ENCODE measurements at regions not wholly inside any gene's neighbourhood (a gene's known extent, or its start where the extent isn't known, plus 50 kb on each side); places are given as distances from the start of the nearest gene placed in this dataset.

DNA sequence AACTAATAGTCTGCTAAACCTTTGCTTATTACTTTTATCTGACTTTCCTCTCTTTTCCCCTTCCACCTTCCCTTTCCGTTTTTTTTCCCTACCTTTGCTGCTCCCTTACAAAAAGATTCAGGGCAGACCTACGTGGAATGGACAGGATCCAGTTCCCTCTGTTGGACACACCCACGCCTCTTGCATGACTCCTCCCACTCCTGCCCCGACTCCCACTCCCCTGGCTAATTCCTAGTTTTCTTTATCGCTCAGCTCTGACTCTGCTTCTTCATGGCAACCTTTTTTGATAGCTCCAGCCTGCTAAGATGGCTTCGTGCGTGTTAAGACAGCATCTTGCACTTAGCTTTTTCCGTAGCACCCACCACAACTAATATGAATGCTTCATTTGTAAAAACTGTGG lies 715.6 kb upstream of the NRSN1 start:
- DNase-seq (no peak), ATAC-seq (no peak)
- intact Hi-C loops (cut with micrococcal nuclease): no loop called here

- intact Hi-C loops (cut with micrococcal nuclease): no loop called here
- ATAC-seq: no peak
- DNase-seq: no peak
Measured at GRCh38 chr6:23412770-23413169, 713.2 kb upstream of the NRSN1 start.

- no peak for DNase-seq
- ATAC-seq: no peak
- intact Hi-C loops (cut with micrococcal nuclease): no loop called here
Measured at GRCh38 chr6:23413327-23414050, 712.5 kb upstream of the NRSN1 start.

- DNase-seq (no peak), ATAC-seq (peak; percentile 54)
- intact Hi-C loops (cut with micrococcal nuclease): no loop called here
Measured at GRCh38 chr6:23414051-23414445, 712.0 kb upstream of the NRSN1 start.

- no peak for DNase-seq
- intact Hi-C loops (cut with micrococcal nuclease): no loop called here
- ATAC-seq: no peak
Measured at GRCh38 chr6:23414922-23415321, 711.1 kb upstream of the NRSN1 start.

DNA sequence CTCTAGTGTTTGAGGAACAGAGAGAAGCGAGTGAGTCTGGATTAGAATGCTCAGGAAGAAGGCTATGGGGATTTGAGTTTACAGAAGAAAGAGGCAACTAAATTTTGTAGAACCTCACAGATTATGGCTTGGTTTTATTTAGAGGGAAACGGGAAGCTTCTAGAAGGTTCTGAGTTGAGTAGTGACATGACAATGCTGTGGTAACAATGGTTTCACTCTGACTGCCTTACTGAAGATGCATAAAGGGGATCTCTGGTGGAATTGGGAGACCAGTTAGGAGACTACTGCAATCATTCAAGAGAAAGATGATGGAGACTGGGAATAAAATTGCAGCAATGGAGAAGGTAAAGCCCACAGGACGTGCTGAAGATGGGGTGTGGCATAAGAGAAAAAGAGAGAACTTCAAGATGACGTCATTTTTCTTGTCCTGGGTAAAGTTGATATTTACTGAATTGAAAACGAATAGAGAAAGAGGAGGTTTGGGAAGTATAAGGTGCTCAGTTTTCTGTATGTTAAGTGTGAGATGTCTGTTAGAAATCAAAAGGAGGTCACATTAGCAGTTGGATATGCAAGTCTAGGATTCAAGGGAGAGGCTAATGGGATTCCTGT lies 710.1 kb upstream of the NRSN1 start:
- ATAC-seq: no peak
- DNase-seq: no peak
- intact Hi-C loops (cut with micrococcal nuclease): no loop called here

DNA sequence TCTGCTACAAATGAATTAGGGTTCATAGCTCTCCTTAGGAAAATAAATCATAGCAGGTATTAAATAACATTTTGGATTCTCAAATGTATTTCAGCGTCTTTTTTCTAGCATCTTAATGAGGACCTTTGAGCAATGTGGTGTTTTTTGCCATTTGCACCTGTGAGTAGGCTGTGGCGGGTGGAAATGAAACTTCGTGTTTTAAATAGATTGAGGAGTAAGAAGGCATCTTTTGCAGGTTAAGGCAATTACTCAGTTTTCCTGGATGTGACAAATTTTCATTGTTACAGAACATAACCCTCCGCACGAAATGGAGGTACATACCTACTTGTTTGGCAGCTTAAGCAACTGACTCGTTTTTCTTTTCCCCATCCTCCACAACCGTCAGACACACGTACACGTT lies 708.9 kb upstream of the NRSN1 start:
- intact Hi-C loops (cut with micrococcal nuclease): no loop called here
- no peak for DNase-seq
- ATAC-seq: no peak

DNA sequence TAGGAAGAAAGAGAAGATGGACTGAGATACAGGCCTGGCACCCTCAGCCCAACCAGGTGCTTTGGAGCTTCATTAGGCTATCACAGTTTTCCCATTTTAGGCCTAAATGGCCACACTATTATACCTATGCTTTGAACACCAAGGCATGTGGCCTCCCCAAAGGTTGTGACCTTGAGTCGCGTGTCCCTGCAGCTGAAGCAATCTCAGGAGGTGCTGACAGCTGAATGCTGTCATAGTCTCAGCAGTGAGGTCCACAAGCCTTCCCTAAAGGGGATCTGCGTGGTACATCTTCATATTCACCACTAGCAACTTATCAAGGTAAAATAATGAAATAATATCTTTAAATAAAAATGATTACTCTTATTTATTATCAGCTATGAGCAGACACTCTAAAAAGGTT lies 707.9 kb upstream of the NRSN1 start:
- ATAC-seq: peak; percentile 80
- no peak for DNase-seq
- intact Hi-C loops (cut with micrococcal nuclease): no loop called here

GRCh38 chr6:23419046-23419445 lies 707.0 kb upstream of the NRSN1 start:
- ATAC-seq (no peak), DNase-seq (no peak)
- intact Hi-C loops (cut with micrococcal nuclease): no loop called here

DNA sequence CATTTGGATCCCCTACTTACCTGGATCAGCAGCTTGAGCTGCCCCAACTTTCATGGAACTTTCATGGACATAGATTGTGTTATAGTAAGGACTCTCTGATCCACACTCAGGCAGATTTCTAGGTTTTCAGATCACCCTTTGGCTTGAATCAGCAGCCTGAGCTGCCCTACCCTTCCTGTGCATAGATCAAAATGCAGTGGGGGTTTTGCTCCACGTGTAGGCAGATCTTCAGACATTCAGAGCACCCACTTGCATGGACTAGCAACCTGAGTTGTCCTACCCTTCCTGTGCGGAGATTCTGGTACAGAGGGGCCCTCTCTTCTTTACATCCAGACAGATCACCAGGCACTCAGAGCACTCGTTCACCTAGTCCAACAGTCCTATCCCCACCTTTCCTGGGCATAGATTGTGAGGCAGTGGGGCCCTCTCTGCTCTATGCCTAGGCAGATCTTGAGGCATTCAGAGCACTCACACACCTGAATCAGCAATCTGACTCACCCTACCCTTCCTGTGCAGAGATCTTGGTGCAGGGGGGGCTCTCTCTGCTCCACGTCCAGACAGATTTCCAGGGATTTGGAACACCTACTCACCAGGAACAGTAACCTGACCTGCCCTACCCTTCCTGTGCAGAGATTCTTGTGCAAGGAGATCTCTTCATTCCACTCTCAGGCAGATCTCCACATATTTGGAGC lies 705.2 kb upstream of the NRSN1 start:
- DNase-seq: no peak
- ATAC-seq: no peak
- intact Hi-C loops (cut with micrococcal nuclease): no loop called here

DNA sequence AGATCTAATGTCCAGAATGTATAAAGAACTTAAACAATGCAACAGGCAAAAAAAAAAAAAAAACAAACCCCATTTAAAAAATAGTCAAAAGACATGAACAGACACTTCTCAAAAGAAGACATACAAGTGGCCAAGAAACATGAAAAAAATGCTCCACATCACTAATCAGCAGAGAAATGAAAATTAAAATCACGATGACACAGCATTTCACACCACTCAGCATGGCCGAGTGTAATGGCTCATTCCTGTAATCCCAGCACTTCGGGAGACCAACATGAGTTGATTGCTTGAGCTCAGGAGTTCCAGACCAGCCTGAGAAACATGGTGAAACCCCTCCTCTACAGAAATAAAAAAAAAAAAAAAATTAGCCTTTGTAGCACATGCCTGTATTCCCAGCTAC lies 701.4 kb upstream of the NRSN1 start:
- no peak for DNase-seq
- intact Hi-C loops (cut with micrococcal nuclease): no loop called here
- no peak for ATAC-seq

DNA sequence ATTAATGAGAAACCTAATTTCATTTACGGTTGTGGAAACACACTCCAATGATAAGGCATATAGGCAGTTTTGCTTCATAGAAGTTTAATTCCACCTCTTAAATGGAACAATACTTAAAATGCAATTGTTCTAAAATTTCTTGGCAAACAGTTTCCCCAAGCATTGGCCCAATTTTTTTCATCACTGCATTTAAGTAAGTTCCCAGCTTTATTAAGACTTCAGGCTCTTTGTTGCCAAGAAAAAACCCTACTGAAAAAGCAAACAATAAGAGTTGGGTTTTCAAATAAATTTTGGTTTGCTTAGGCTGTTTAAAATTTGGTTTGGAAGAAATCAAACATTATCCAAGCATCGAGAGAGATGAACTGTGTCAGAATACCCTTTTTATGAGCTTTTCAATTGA lies 690.9 kb upstream of the NRSN1 start:
- intact Hi-C loops (cut with micrococcal nuclease): no loop called here

DNA sequence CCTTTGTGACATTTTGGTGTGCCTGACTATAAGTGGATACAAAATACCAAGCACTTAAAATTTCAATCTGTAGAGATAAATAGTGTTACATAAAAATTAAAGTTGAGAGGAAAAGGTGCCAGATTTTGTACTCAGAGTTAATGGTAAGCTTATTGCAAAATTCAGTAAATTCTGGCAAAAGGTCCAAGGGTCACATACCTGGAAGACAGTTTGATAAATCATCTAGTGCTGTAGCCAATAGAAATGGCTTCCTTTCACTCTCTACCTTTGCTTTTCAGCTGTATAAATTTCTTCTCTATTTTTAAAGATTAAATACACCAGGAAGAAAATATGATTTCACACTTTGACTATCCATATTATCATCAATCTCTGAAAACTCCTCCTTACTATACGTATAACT lies 690.2 kb upstream of the NRSN1 start:
- intact Hi-C loops (cut with micrococcal nuclease): no loop called here
- ATAC-seq: no peak
- DNase-seq: no peak

More for the DNA sequence above, 690.9 kb upstream of the NRSN1 start:
- ATAC-seq: no peak
- DNase-seq: no peak

DNA sequence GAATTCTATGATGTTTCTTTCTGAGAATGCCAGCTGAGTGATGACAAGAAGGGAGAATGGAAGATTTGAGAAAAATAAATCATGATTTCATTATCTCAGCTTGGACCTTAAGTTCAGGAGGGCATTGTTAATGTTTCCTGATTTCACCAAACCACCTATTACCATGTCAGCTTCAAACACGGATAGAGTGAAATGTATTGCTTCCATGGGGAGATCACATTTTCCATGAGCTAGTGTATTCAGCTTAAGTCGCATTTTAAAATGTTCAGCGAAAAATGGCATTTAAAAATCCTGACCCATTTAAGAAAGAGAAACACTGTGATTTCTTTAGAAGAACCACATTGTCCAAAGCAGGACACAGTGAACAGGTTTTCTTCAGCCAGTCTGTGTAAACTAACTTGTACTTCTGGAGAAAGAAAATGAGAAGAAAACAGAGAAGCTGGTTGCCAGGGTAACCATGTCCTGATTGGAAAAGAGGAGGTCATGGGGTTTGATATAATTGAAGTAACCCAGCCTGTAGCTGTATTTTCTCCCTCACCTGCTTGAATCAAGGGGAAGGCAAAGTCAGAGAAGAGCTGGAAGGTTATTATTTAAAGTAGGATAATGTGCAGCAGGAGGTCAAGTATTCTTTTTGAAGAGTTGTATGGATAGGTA lies 684.1 kb upstream of the NRSN1 start:
- DNase-seq (no peak), ATAC-seq (no peak)
- intact Hi-C loops (cut with micrococcal nuclease): loop anchor here (10.0 kb wide), 1 partner anchor 1847 kb away; the partner anchor contains the start of gene SOX4

GRCh38 chr6:23445157-23445710 lies 680.8 kb upstream of the NRSN1 start:
- DNase-seq: peak; percentile 38
- intact Hi-C loops (cut with micrococcal nuclease): loop anchor here (10.0 kb wide), 1 partner anchor 1850 kb away; the partner anchor contains the start of gene SOX4
- peak; percentile 98 for ATAC-seq

DNA sequence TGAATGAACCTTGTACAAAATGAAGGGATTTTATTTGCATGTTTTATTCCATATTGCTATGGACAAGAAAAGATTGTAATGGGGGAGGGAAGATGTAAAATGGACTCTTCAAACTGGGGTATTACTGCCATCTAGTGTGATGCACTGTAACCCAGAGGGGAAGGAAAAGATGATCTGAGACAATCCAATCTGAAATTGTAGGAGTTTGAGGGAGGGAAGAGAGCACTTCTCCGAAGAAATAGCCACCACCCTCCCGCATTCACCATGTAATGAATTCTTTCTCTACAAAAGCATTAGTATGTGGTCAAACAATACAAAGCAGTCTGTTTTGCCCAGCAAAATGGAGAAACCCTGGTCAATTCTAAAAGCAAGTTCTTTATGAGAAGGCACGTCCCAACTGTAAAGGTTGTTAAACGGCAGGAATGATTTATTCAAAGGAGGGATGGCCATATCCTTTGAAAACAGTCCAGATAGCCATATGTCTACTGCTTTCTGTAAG lies 679.5 kb upstream of the NRSN1 start:
- intact Hi-C loops (cut with micrococcal nuclease): loop anchor here (10.0 kb wide), 1 partner anchor 1852 kb away; the partner anchor contains the start of gene SOX4
- DNase-seq: no peak
- peak; percentile 87 for ATAC-seq

DNA sequence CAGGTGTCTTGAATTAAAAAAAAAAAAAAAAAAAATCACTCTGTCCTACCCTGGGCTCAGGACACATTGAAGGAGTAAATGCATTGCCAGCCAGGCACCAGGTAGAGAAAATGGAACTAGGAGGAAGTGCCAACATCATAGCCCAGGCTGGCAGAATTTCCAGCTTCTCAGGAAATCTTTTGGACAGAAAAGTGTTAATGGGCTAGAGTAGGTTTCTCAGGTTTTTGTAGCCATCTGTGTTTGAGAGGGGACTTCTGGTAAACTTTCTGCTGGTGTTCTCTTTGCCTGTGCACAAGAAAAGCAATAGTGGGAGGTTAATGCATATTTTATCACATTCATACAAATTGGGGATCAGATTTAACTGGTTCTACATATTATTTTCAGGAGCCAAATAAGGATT lies 678.3 kb upstream of the NRSN1 start:
- intact Hi-C loops (cut with micrococcal nuclease): loop anchor here (10.0 kb wide), 1 partner anchor 1853 kb away; the partner anchor contains the start of gene SOX4
- no peak for DNase-seq
- ATAC-seq: no peak

GRCh38 chr6:23448281-23448680 lies 677.7 kb upstream of the NRSN1 start:
- DNase-seq (no peak), ATAC-seq (no peak)
- intact Hi-C loops (cut with micrococcal nuclease): loop anchor here (10.0 kb wide), 1 partner anchor 1853 kb away; the partner anchor contains the start of gene SOX4

All from left ventricle myocardium superior (tissue), 1 donor.